ENCODE measurements at regions not wholly inside any gene's neighbourhood (a gene's known extent, or its start where the extent isn't known, plus 50 kb on each side); places are given as distances from the start of the nearest gene placed in this dataset.

- no peak for TF ChIP-seq IRF2 (CRISPR knock-in tag; IDR thresholded peaks at IDR 0.05; ENCODE audit: borderline replicate concordance, low read depth)
- TF ChIP-seq, protein P1, sequence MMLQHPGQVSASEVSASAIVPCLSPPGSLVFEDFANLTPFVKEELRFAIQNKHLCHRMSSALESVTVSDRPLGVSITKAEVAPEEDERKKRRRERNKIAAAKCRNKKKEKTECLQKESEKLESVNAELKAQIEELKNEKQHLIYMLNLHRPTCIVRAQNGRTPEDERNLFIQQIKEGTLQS (CRISPR knock-in tag; conservative IDR thresholded peaks at IDR 0.05), result no peak
- no peak for TF ChIP-seq MYBL2 (CRISPR knock-in tag; IDR thresholded peaks at IDR 0.05)
- TF ChIP-seq, protein P2, sequence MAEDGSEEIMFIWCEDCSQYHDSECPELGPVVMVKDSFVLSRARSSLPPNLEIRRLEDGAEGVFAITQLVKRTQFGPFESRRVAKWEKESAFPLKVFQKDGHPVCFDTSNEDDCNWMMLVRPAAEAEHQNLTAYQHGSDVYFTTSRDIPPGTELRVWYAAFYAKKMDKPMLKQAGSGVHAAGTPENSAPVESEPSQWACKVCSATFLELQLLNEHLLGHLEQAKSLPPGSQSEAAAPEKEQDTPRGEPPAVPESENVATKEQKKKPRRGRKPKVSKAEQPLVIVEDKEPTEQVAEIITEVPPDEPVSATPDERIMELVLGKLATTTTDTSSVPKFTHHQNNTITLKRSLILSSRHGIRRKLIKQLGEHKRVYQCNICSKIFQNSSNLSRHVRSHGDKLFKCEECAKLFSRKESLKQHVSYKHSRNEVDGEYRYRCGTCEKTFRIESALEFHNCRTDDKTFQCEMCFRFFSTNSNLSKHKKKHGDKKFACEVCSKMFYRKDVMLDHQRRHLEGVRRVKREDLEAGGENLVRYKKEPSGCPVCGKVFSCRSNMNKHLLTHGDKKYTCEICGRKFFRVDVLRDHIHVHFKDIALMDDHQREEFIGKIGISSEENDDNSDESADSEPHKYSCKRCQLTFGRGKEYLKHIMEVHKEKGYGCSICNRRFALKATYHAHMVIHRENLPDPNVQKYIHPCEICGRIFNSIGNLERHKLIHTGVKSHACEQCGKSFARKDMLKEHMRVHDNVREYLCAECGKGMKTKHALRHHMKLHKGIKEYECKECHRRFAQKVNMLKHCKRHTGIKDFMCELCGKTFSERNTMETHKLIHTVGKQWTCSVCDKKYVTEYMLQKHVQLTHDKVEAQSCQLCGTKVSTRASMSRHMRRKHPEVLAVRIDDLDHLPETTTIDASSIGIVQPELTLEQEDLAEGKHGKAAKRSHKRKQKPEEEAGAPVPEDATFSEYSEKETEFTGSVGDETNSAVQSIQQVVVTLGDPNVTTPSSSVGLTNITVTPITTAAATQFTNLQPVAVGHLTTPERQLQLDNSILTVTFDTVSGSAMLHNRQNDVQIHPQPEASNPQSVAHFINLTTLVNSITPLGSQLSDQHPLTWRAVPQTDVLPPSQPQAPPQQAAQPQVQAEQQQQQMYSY (CRISPR knock-in tag; IDR thresholded peaks at IDR 0.05), result no peak
- TF ChIP-seq CTCF (IDR thresholded peaks at IDR 0.05), result no peak
Measured at GRCh38 chr2:128523457-128523856, 204.8 kb upstream of the HS6ST1 start.
